ENCODE measurements at regions not wholly inside any gene's neighbourhood (a gene's known extent, or its start where the extent isn't known, plus 50 kb on each side); places are given as distances from the start of the nearest gene placed in this dataset.

DNA sequence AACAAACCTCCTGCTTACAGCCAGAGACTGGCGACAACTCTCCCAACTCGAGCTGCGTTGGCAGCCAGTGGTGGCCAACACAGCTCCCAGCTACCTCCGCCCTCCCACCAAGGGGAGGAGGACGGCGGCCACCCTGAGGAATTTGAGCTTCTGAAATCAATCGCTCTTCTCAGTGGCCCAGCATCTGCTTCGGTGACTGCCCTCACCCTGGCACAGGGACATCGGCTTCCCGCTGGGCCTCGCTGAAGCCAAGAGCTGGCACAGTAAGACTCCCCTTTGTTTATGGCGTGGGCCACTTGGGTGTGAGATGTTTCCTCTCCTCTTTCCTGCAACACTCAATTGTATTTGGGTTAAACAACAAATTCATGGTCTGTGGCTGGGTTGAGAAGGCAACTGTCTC is 136.2 kb downstream of the ZBTB18 start:
- H2BK15ac ChIP-seq (ENCODE audit: low read length): no peak overlapping the region
- H3K4me3 ChIP-seq (ENCODE audit: low read length in 2 of 2): peak overlapping the region in 1 of 2 donors; percentile 41
- no peak overlapping the region for H2BK120ac ChIP-seq (ENCODE audit: low read depth, low read length)
- H3K27me3 ChIP-seq (ENCODE audit: control insufficient read depth in 3 of 3, insufficient read depth in 3 of 3, low read depth in 1 of 3, low read length in 3 of 3): no peaks in the 10 kb centered on the region
- WGBS, 2 donors (ENCODE audit: extremely low coverage in 2 of 2, insufficient read length in 2 of 2, insufficient replicate concordance in 1 of 2): no CpG with 5 or more reads among the region's 12 CpGs
- H3K14ac ChIP-seq (ENCODE audit: low read length): no peak overlapping the region
- no peaks in the 10 kb centered on the region for H3K79me1 ChIP-seq (ENCODE audit: low read depth, low read length)
- H3K36me3 ChIP-seq (replicated peaks in 1 of 2; ENCODE audit: control insufficient read depth in 2 of 2, insufficient read depth in 2 of 2, low read length in 2 of 2): no peaks in the 10 kb centered on the region
- H2BK12ac ChIP-seq (ENCODE audit: low read length): no peak overlapping the region
- H4K91ac ChIP-seq (ENCODE audit: low read depth, low read length, poor library complexity): no peak overlapping the region
- no peak overlapping the region for H2AK5ac ChIP-seq (ENCODE audit: low read depth, low read length)
- peaks cover 0 to 4% of the 10 kb centered on the region in 2 donors for H3K4me1 ChIP-seq (ENCODE audit: control insufficient read depth in 2 of 2, insufficient read depth in 1 of 2, low read depth in 1 of 2, low read length in 2 of 2)
- peaks cover 0 to 10% of the 10 kb centered on the region in 2 donors for H3K9me3 ChIP-seq (replicated peaks in 1 of 2; ENCODE audit: control insufficient read depth in 2 of 2, insufficient read depth in 1 of 2, low read depth in 1 of 2, low read length in 2 of 2)
- H3K18ac ChIP-seq (ENCODE audit: low read length): no peak overlapping the region
- H4K8ac ChIP-seq (ENCODE audit: low read depth, low read length): no peak overlapping the region
- no peak overlapping the region for H3K9ac ChIP-seq (ENCODE audit: low read depth, low read length, poor library complexity)
- H2BK5ac ChIP-seq (ENCODE audit: low read length): no peak overlapping the region
- H2AFZ ChIP-seq (ENCODE audit: low read length): peak overlapping the region; percentile 9
- no peak overlapping the region for H3K4ac ChIP-seq (ENCODE audit: low read length)
- no peak overlapping the region for H3K27ac ChIP-seq (replicated peaks; ENCODE audit: low read length)
- DNase-seq (ENCODE audit: low spot score): no peak
- no peak overlapping the region for H3K4me2 ChIP-seq (ENCODE audit: insufficient read depth, low read length, poor library complexity, severe bottlenecking)
- H3K23ac ChIP-seq (ENCODE audit: low read depth, low read length, poor library complexity): no peak overlapping the region

DNA sequence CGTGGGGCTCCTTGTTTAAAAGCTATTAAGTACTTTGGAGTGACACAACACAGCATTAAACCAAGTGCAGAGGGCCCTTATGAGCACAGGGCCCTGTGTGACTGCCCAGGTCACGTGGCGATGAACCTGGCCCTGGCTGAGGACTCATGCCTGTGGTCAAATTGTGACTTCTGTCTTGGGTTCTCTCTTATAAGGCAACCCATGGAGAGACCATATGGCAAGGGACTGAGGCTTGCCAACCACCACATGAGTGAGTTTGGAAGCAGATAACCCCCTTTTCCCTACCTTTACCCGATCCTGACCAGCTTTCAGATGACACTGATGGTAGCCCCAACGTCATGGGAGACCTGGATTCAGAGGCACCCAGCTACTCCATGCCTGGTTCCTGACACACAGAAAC is 140.5 kb downstream of the ZBTB18 start:
- H3K14ac ChIP-seq (ENCODE audit: low read length): no peak overlapping the region
- no peak overlapping the region for H3K23ac ChIP-seq (ENCODE audit: low read depth, low read length, poor library complexity)
- H3K4ac ChIP-seq (ENCODE audit: low read length): no peak overlapping the region
- H2AK5ac ChIP-seq (ENCODE audit: low read depth, low read length): no peak overlapping the region
- no peak overlapping the region for H2BK120ac ChIP-seq (ENCODE audit: low read depth, low read length)
- H3K4me3 ChIP-seq (ENCODE audit: low read length in 2 of 2): no peak overlapping the region
- no peak for DNase-seq (ENCODE audit: low spot score)
- no peaks in the 10 kb centered on the region for H3K79me1 ChIP-seq (ENCODE audit: low read depth, low read length)
- H3K27me3 ChIP-seq (ENCODE audit: control insufficient read depth in 3 of 3, insufficient read depth in 3 of 3, low read depth in 1 of 3, low read length in 3 of 3): no peaks in the 10 kb centered on the region
- no peak overlapping the region for H3K4me2 ChIP-seq (ENCODE audit: insufficient read depth, low read length, poor library complexity, severe bottlenecking)
- H4K91ac ChIP-seq (ENCODE audit: low read depth, low read length, poor library complexity): no peak overlapping the region
- H2AFZ ChIP-seq (ENCODE audit: low read length): no peak overlapping the region
- H3K36me3 ChIP-seq (replicated peaks in 1 of 2; ENCODE audit: control insufficient read depth in 2 of 2, insufficient read depth in 2 of 2, low read length in 2 of 2): no peaks in the 10 kb centered on the region
- no peak overlapping the region for H3K18ac ChIP-seq (ENCODE audit: low read length)
- H2BK5ac ChIP-seq (ENCODE audit: low read length): no peak overlapping the region
- no peak overlapping the region for H3K9ac ChIP-seq (ENCODE audit: low read depth, low read length, poor library complexity)
- H4K8ac ChIP-seq (ENCODE audit: low read depth, low read length): no peak overlapping the region
- no CpG with 5 or more reads among the region's 5 CpGs for WGBS, 2 donors (ENCODE audit: extremely low coverage in 2 of 2, insufficient read length in 2 of 2, insufficient replicate concordance in 1 of 2)
- no peak overlapping the region for H3K27ac ChIP-seq (replicated peaks; ENCODE audit: low read length)
- no peak overlapping the region for H2BK12ac ChIP-seq (ENCODE audit: low read length)
- H2BK15ac ChIP-seq (ENCODE audit: low read length): no peak overlapping the region
- H3K4me1 ChIP-seq (ENCODE audit: control insufficient read depth in 2 of 2, insufficient read depth in 1 of 2, low read depth in 1 of 2, low read length in 2 of 2): no peaks in the 10 kb centered on the region
- peaks cover 0 to 10% of the 10 kb centered on the region in 2 donors for H3K9me3 ChIP-seq (replicated peaks in 1 of 2; ENCODE audit: control insufficient read depth in 2 of 2, insufficient read depth in 1 of 2, low read depth in 1 of 2, low read length in 2 of 2)

DNA sequence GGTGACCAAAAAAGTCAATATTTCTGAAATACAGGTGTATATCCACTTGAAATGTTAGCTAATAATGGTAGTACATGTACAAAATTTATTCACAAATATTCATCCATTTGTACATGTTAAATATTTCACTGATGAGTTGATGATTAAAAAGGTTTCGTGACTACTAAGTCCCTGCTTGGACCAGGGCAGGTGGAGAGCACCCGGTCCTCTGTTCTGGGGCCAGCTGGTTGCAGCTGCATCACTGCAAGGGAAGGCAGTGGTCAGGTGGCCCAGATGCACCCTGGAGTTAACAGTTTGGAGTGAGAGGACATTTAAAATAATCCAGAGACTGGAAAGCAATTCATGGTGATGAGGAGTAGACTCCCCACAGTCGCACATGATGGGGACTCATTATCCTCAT is 141.2 kb downstream of the ZBTB18 start:
- H4K8ac ChIP-seq (ENCODE audit: low read depth, low read length): peak overlapping the region; percentile 58
- H2BK12ac ChIP-seq (ENCODE audit: low read length): no peak overlapping the region
- peaks cover 0 to 10% of the 10 kb centered on the region in 2 donors for H3K9me3 ChIP-seq (replicated peaks in 1 of 2; ENCODE audit: control insufficient read depth in 2 of 2, insufficient read depth in 1 of 2, low read depth in 1 of 2, low read length in 2 of 2)
- H2AK5ac ChIP-seq (ENCODE audit: low read depth, low read length): no peak overlapping the region
- H3K18ac ChIP-seq (ENCODE audit: low read length): no peak overlapping the region
- no peaks in the 10 kb centered on the region for H3K79me1 ChIP-seq (ENCODE audit: low read depth, low read length)
- H3K36me3 ChIP-seq (replicated peaks in 1 of 2; ENCODE audit: control insufficient read depth in 2 of 2, insufficient read depth in 2 of 2, low read length in 2 of 2): no peaks in the 10 kb centered on the region
- H3K9ac ChIP-seq (ENCODE audit: low read depth, low read length, poor library complexity): no peak overlapping the region
- no peak overlapping the region for H3K14ac ChIP-seq (ENCODE audit: low read length)
- H3K4me2 ChIP-seq (ENCODE audit: insufficient read depth, low read length, poor library complexity, severe bottlenecking): no peak overlapping the region
- no peak overlapping the region for H2BK5ac ChIP-seq (ENCODE audit: low read length)
- peaks cover 0 to 4% of the 10 kb centered on the region in 2 donors for H3K4me1 ChIP-seq (ENCODE audit: control insufficient read depth in 2 of 2, insufficient read depth in 1 of 2, low read depth in 1 of 2, low read length in 2 of 2)
- H3K27me3 ChIP-seq (ENCODE audit: control insufficient read depth in 3 of 3, insufficient read depth in 3 of 3, low read depth in 1 of 3, low read length in 3 of 3): no peaks in the 10 kb centered on the region
- no peak overlapping the region for H3K23ac ChIP-seq (ENCODE audit: low read depth, low read length, poor library complexity)
- no peak overlapping the region for H3K27ac ChIP-seq (replicated peaks; ENCODE audit: low read length)
- no peak for DNase-seq (ENCODE audit: low spot score)
- no CpG with 5 or more reads among the region's 3 CpGs for WGBS, 2 donors (ENCODE audit: extremely low coverage in 2 of 2, insufficient read length in 2 of 2, insufficient replicate concordance in 1 of 2)
- H3K4ac ChIP-seq (ENCODE audit: low read length): no peak overlapping the region
- H2BK120ac ChIP-seq (ENCODE audit: low read depth, low read length): no peak overlapping the region
- no peak overlapping the region for H2AFZ ChIP-seq (ENCODE audit: low read length)
- H2BK15ac ChIP-seq (ENCODE audit: low read length): no peak overlapping the region
- no peak overlapping the region for H4K91ac ChIP-seq (ENCODE audit: low read depth, low read length, poor library complexity)
- H3K4me3 ChIP-seq (ENCODE audit: low read length in 2 of 2): no peak overlapping the region

DNA sequence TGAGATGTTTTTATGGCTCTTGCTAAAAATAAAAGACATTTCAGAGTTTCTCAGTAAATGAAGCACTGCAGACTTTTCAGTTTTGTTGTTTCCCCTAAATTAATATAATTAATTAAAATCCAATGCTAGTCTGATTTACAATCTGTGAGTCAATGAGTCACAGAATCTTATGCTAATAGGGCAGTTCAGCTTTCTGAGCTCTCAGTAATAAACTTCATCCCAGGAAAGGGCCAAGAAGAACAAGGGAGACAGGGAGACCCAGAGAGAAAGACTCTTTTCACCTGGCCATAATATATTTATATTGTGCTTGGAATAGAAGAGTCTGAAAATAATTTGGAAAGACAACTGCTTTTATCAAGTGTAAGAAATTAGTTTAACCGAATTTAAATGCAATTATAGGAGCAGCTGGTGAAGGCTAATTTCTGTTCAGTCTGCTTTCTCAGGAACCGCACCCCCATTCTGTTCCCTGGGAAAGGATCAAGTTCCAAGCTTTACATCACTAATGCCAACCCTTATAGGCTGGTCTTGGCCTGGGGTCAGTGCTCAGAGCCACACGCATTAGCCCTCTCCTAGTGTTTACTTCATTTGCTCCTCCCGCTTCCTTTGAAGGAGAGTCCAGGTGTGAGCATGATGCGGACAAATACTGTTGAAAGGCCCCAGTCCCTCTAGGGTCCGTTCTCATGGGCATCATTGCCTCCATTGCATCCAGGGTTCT is 145.6 kb downstream of the ZBTB18 start:
- H2AK5ac ChIP-seq (ENCODE audit: low read depth, low read length): no peak overlapping the region
- no peak overlapping the region for H2BK12ac ChIP-seq (ENCODE audit: low read length)
- H3K27me3 ChIP-seq (ENCODE audit: control insufficient read depth in 3 of 3, insufficient read depth in 3 of 3, low read depth in 1 of 3, low read length in 3 of 3): no peaks in the 10 kb centered on the region
- no peak overlapping the region for H4K8ac ChIP-seq (ENCODE audit: low read depth, low read length)
- no peak for DNase-seq (ENCODE audit: low spot score)
- H3K9ac ChIP-seq (ENCODE audit: low read depth, low read length, poor library complexity): no peak overlapping the region
- H3K23ac ChIP-seq (ENCODE audit: low read depth, low read length, poor library complexity): no peak overlapping the region
- H3K9me3 ChIP-seq (replicated peaks in 1 of 2; ENCODE audit: control insufficient read depth in 2 of 2, insufficient read depth in 1 of 2, low read depth in 1 of 2, low read length in 2 of 2): no peaks in the 10 kb centered on the region
- H4K91ac ChIP-seq (ENCODE audit: low read depth, low read length, poor library complexity): no peak overlapping the region
- H3K79me1 ChIP-seq (ENCODE audit: low read depth, low read length): no peaks in the 10 kb centered on the region
- no peak overlapping the region for H3K4ac ChIP-seq (ENCODE audit: low read length)
- H2BK5ac ChIP-seq (ENCODE audit: low read length): no peak overlapping the region
- no peak overlapping the region for H3K14ac ChIP-seq (ENCODE audit: low read length)
- no peak overlapping the region for H2AFZ ChIP-seq (ENCODE audit: low read length)
- no peaks in the 10 kb centered on the region for H3K36me3 ChIP-seq (replicated peaks in 1 of 2; ENCODE audit: control insufficient read depth in 2 of 2, insufficient read depth in 2 of 2, low read length in 2 of 2)
- no peak overlapping the region for H3K27ac ChIP-seq (replicated peaks; ENCODE audit: low read length)
- H3K4me3 ChIP-seq (ENCODE audit: low read length in 2 of 2): no peak overlapping the region
- no peak overlapping the region for H2BK15ac ChIP-seq (ENCODE audit: low read length)
- peaks cover 0 to 4% of the 10 kb centered on the region in 2 donors for H3K4me1 ChIP-seq (ENCODE audit: control insufficient read depth in 2 of 2, insufficient read depth in 1 of 2, low read depth in 1 of 2, low read length in 2 of 2)
- no peak overlapping the region for H3K18ac ChIP-seq (ENCODE audit: low read length)
- H3K4me2 ChIP-seq (ENCODE audit: insufficient read depth, low read length, poor library complexity, severe bottlenecking): no peak overlapping the region
- no peak overlapping the region for H2BK120ac ChIP-seq (ENCODE audit: low read depth, low read length)
- no CpG with 5 or more reads among the region's 6 CpGs for WGBS, 2 donors (ENCODE audit: extremely low coverage in 2 of 2, insufficient read length in 2 of 2, insufficient replicate concordance in 1 of 2)
